CD4-positive, alpha-beta memory T cell (primary cell): ENCODE measurements at regions not wholly inside any gene's neighbourhood (a gene's known extent, or its start where the extent isn't known, plus 50 kb on each side); places are given as distances from the start of the nearest gene placed in this dataset.

Experiments used
- CTCF ChIA-PET: fragments of 350-600 bp; sonication (Branson Sonifier 250); formaldehyde crosslinking; loops from one replicate; lab custom pipeline; 2021; ENCODE audit warnings: inconsistent platforms; ENCODE audit not compliant: partially characterized antibody; lab: Charles Lee
- POLR2A ChIA-PET: fragments of 350-600 bp; sonication (Branson Sonifier 250); formaldehyde crosslinking; loops from one replicate; lab custom pipeline; 2021; ENCODE audit not compliant: partially characterized antibody; lab: Charles Lee
- DNase-seq, 5 donors: peaks; one replicate each; pipeline versions ENCODE4 v3.0.0 to v3.0.0-alpha.2; 2020 to 2022; ENCODE audit warnings: mixed read lengths in 1 of 5
- H3K27ac ChIP-seq: one replicate; pipeline ENCODE4 v1.7.0; 2013; ENCODE audit warnings: low read depth, low read length
- H3K27me3 ChIP-seq: 2 replicates; pipeline ENCODE4 v1.7.0; 2013; ENCODE audit warnings: mild to moderate bottlenecking, low read length, moderate library complexity; ENCODE audit not compliant: insufficient read depth
- H3K36me3 ChIP-seq: 2 replicates; pipeline ENCODE4 v1.7.0; 2013; ENCODE audit warnings: mild to moderate bottlenecking, low read length, moderate library complexity; ENCODE audit not compliant: insufficient read depth
- H3K4me1 ChIP-seq: 2 replicates; pipeline ENCODE4 v1.7.0; 2013; ENCODE audit warnings: mild to moderate bottlenecking, low read length, moderate library complexity; ENCODE audit not compliant: insufficient read depth
- H3K4me3 ChIP-seq, 2 donors: one replicate each; pipeline ENCODE4 v1.7.0; 2013; ENCODE audit warnings: low read length in 2 of 2, mild to moderate bottlenecking in 1 of 2
- H3K9me3 ChIP-seq, 2 donors: one replicate each; pipeline ENCODE4 v1.7.0; 2013; ENCODE audit warnings: low read length in 2 of 2, control low read depth in 1 of 2; ENCODE audit not compliant: control insufficient read depth in 1 of 2
- H3K27ac Mint-ChIP-seq, 7 donors: one replicate each; pipeline ENCODE4 v1.8.0; 2020 to 2021; ENCODE audit warnings: mixed read lengths in 7 of 7, mild to moderate bottlenecking in 6 of 7, inconsistent platforms in 3 of 7, moderate library complexity in 3 of 7
- H3K27me3 Mint-ChIP-seq, 2 donors: one replicate each; pipeline ENCODE4 v1.8.0; 2020 to 2021; ENCODE audit warnings: mixed read lengths in 2 of 2
- H3K36me3 Mint-ChIP-seq, 2 donors: one replicate each; pipeline ENCODE4 v1.8.0; 2020 to 2021; ENCODE audit warnings: mixed read lengths in 2 of 2, inconsistent platforms in 1 of 2, mild to moderate bottlenecking in 1 of 2
- H3K4me1 Mint-ChIP-seq, 4 donors: one replicate each; pipeline ENCODE4 v1.8.0; 2020 to 2021; ENCODE audit warnings: mixed read lengths in 4 of 4, mild to moderate bottlenecking in 1 of 4
- H3K4me3 Mint-ChIP-seq, 8 donors: one replicate each; pipeline ENCODE4 v1.8.0; 2020 to 2021; ENCODE audit warnings: mixed read lengths in 8 of 8, mild to moderate bottlenecking in 7 of 8, moderate library complexity in 6 of 8, inconsistent platforms in 3 of 8
- H3K9me3 Mint-ChIP-seq, 8 donors: one replicate each; pipeline ENCODE4 v1.8.0; 2020 to 2021; ENCODE audit warnings: mixed read lengths in 8 of 8, mild to moderate bottlenecking in 5 of 8, inconsistent platforms in 3 of 8, moderate library complexity in 1 of 8
- intact Hi-C: fragments of 100-400 bp; cut with micrococcal nuclease; formaldehyde crosslinking; loops from one replicate; pipeline ENCODE4 v1.15.1; 2023

DNA sequence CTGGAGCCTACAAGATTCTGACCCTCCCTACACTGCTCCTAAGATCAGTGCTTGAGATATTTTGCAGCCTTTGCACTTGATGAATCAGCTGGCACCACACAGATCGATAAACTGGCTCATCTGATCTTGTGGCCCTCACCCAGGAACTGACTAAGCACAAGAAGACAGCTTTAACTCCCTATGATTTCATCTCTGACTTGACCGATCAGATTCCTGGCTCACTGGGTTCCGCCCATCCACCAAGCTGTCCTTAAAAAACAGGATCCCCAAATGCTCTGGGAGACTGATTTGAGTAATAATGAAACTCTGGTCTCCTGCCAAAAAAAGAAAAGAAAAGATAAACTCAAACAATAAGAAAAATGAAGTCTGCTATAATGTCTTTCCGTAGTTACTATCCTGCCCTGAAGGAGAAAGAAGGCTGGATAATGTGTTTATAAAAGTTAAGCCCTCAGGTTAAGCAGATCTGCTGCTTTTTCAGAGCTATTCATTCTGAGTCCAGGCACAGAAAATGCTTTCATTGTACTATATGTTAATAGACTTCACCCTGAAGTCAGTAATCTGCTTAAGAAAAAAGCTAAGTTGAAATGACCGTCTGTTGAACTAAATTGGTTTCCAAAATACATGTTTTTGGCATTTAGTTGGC is 795.2 kb downstream of the TRIML1 start:
- Mint-ChIP-seq H3K27me3 (no peaks in the 10 kb centered on the region), H3K36me3 (no peaks in the 10 kb centered on the region), H3K4me3 (no peak overlapping the region), H3K9me3 (peaks cover 7 to 13% (median 7%) of the 10 kb centered on the region in 8 donors), H3K4me1 (no peaks in the 10 kb centered on the region), H3K27ac (no peak overlapping the region)
- Histone ChIP-seq H3K27ac (no peak overlapping the region), H3K4me3 (no peak overlapping the region), H3K4me1 (no peaks in the 10 kb centered on the region), H3K27me3 (no peaks in the 10 kb centered on the region), H3K9me3 (peaks cover 0 to 5% of the 10 kb centered on the region in 2 donors), H3K36me3 (no peaks in the 10 kb centered on the region)
- POLR2A ChIA-PET, result no interaction called here
- intact Hi-C loops, result no loop called here
- no peak for DNase-seq
- CTCF ChIA-PET, result no interaction called here

- Histone ChIP-seq H3K4me3 (no peak overlapping the region), H3K4me1 (no peaks in the 10 kb centered on the region), H3K9me3 (no peaks in the 10 kb centered on the region), H3K27ac (no peak overlapping the region), H3K36me3 (no peaks in the 10 kb centered on the region), H3K27me3 (no peaks in the 10 kb centered on the region)
- intact Hi-C loops, result no loop called here
- DNase-seq, result no peak
- POLR2A ChIA-PET, result no interaction called here
- H3K4me3 Mint-ChIP-seq, result no peak overlapping the region
- peaks cover 0 to 12% (median 3%) of the 10 kb centered on the region in 8 donors for H3K9me3 Mint-ChIP-seq
- CTCF ChIA-PET, result no interaction called here
- no peaks in the 10 kb centered on the region for H3K4me1 Mint-ChIP-seq
- H3K36me3 Mint-ChIP-seq, result no peaks in the 10 kb centered on the region
- H3K27ac Mint-ChIP-seq, result no peak overlapping the region
- H3K27me3 Mint-ChIP-seq, result no peaks in the 10 kb centered on the region
Measured at GRCh38 chr4:188941524-188942119, 802.4 kb downstream of the TRIML1 start.

DNA sequence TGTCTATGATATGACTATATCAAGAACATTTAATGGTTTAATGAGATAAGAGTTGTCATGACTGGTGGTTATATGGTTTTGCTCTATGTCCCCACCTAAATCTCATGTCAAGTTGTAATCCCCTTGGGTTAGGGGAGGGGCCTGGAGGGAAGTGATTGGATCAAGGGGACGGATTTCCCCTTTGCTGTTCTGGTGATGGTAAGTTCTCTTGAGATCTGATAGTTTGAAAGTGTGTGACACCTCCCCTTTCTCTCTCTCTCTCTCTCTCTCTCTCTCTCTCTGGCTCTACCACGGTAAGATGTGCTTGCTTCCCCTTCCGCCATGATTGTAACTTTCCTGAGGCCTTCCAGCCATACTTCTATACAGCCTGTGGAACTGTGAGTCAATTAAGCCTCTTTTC is 803.4 kb downstream of the TRIML1 start:
- H3K27me3 Mint-ChIP-seq, result no peaks in the 10 kb centered on the region

GRCh38 chr4:188949596-188949995 is 810.4 kb downstream of the TRIML1 start:
- no peak overlapping the region for H3K27ac Mint-ChIP-seq
- Histone ChIP-seq H3K27ac (no peak overlapping the region), H3K27me3 (no peaks in the 10 kb centered on the region), H3K4me3 (no peak overlapping the region), H3K4me1 (no peaks in the 10 kb centered on the region), H3K9me3 (no peaks in the 10 kb centered on the region), H3K36me3 (no peaks in the 10 kb centered on the region)
- ChIA-PET CTCF (no interaction called here), POLR2A (no interaction called here)
- no peaks in the 10 kb centered on the region for H3K4me1 Mint-ChIP-seq
- peaks cover 0 to 14% (median 6%) of the 10 kb centered on the region in 8 donors for H3K9me3 Mint-ChIP-seq
- no peaks in the 10 kb centered on the region for H3K27me3 Mint-ChIP-seq
- no peaks in the 10 kb centered on the region for H3K36me3 Mint-ChIP-seq
- no peak for DNase-seq
- H3K4me3 Mint-ChIP-seq, result no peak overlapping the region
- intact Hi-C loops, result no loop called here

More for the DNA sequence above, 803.4 kb downstream of the TRIML1 start:
- Histone ChIP-seq H3K36me3 (no peaks in the 10 kb centered on the region), H3K4me1 (no peaks in the 10 kb centered on the region), H3K4me3 (no peak overlapping the region), H3K27me3 (no peaks in the 10 kb centered on the region), H3K9me3 (no peaks in the 10 kb centered on the region), H3K27ac (no peak overlapping the region)
- H3K36me3 Mint-ChIP-seq, result no peaks in the 10 kb centered on the region
- intact Hi-C loops, result no loop called here
- no peak for DNase-seq
- no peaks in the 10 kb centered on the region for H3K4me1 Mint-ChIP-seq
- peaks cover 0 to 9% (median 3%) of the 10 kb centered on the region in 8 donors for H3K9me3 Mint-ChIP-seq
- H3K27ac Mint-ChIP-seq, result peak overlapping the region in 1 of 7 donors; percentile 58
- POLR2A ChIA-PET, result no interaction called here
- CTCF ChIA-PET, result no interaction called here
- H3K4me3 Mint-ChIP-seq, result no peak overlapping the region

- CTCF ChIA-PET, result no interaction called here
Measured at GRCh38 chr4:188955066-188955465, 815.8 kb downstream of the TRIML1 start.

DNA sequence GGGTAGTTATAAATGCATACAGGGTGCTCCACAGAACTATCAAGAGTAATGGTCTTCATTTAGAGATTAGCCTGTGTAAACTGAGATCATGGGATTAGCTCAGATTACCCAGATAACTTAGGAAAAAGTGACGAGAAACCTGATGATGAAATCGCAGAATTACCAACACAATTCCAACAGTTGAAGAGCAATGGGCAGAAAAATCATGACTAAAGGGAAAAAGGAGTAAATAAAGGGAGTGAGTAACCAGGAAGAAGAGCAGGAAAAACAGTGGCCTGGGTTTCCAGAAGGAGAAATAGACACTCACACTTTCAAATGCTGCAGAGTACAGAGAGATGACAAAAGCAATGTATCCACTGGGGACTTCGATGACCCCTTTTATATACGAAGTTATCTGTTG is 817.3 kb downstream of the TRIML1 start:
- H3K4me3 ChIP-seq, result no peak overlapping the region
- intact Hi-C loops, result no loop called here
- H3K9me3 ChIP-seq, result no peaks in the 10 kb centered on the region
- peaks cover 5 to 21% (median 13%) of the 10 kb centered on the region in 8 donors for H3K9me3 Mint-ChIP-seq
- H3K27me3 ChIP-seq, result no peaks in the 10 kb centered on the region
- no peaks in the 10 kb centered on the region for H3K36me3 Mint-ChIP-seq
- no peaks in the 10 kb centered on the region for H3K4me1 Mint-ChIP-seq
- H3K27ac Mint-ChIP-seq, result no peak overlapping the region
- no peak for DNase-seq
- no peaks in the 10 kb centered on the region for H3K36me3 ChIP-seq
- no peak overlapping the region for H3K27ac ChIP-seq
- no peaks in the 10 kb centered on the region for H3K27me3 Mint-ChIP-seq
- ChIA-PET POLR2A (no interaction called here), CTCF (no interaction called here)
- no peak overlapping the region for H3K4me3 Mint-ChIP-seq
- no peaks in the 10 kb centered on the region for H3K4me1 ChIP-seq

More at GRCh38 chr4:188955066-188955465, 815.8 kb downstream of the TRIML1 start:
- Histone ChIP-seq H3K36me3 (no peaks in the 10 kb centered on the region), H3K9me3 (no peaks in the 10 kb centered on the region), H3K27me3 (no peaks in the 10 kb centered on the region), H3K4me1 (no peaks in the 10 kb centered on the region), H3K27ac (no peak overlapping the region), H3K4me3 (no peak overlapping the region)
- Mint-ChIP-seq H3K36me3 (no peaks in the 10 kb centered on the region), H3K27me3 (no peaks in the 10 kb centered on the region), H3K4me1 (no peaks in the 10 kb centered on the region), H3K9me3 (peaks cover 3 to 22% (median 12%) of the 10 kb centered on the region in 8 donors), H3K27ac (peak overlapping the region in 1 of 7 donors; percentile 74), H3K4me3 (no peak overlapping the region)
- intact Hi-C loops, result no loop called here
- no peak for DNase-seq
- POLR2A ChIA-PET, result no interaction called here

- Mint-ChIP-seq H3K4me3 (no peak overlapping the region), H3K36me3 (no peaks in the 10 kb centered on the region), H3K27me3 (no peaks in the 10 kb centered on the region), H3K27ac (no peak overlapping the region), H3K4me1 (no peaks in the 10 kb centered on the region), H3K9me3 (peaks cover 5 to 27% (median 13%) of the 10 kb centered on the region in 8 donors)
- Histone ChIP-seq H3K9me3 (no peaks in the 10 kb centered on the region), H3K4me1 (no peaks in the 10 kb centered on the region), H3K4me3 (no peak overlapping the region), H3K36me3 (no peaks in the 10 kb centered on the region), H3K27me3 (no peaks in the 10 kb centered on the region), H3K27ac (no peak overlapping the region)
- intact Hi-C loops, result no loop called here
- DNase-seq, result no peak
- ChIA-PET POLR2A (no interaction called here), CTCF (no interaction called here)
Measured at GRCh38 chr4:188958346-188958745, 819.1 kb downstream of the TRIML1 start.
